CD4-positive, alpha-beta T cell treated with Interferon gamma for 1 hour (primary cell): ENCODE measurements at regions not wholly inside any gene's neighbourhood (a gene's known extent, or its start where the extent isn't known, plus 50 kb on each side); places are given as distances from the start of the nearest gene placed in this dataset.
"Not testable (repeated sequence)": the region's sequence is repeated elsewhere in the genome, so short reads cannot be mapped to it uniquely, and the experiment has no call there.

Experiments used
- DNase-seq: peaks from one replicate; pipeline ENCODE4 v3.0.0-alpha.2; 2020

DNA sequence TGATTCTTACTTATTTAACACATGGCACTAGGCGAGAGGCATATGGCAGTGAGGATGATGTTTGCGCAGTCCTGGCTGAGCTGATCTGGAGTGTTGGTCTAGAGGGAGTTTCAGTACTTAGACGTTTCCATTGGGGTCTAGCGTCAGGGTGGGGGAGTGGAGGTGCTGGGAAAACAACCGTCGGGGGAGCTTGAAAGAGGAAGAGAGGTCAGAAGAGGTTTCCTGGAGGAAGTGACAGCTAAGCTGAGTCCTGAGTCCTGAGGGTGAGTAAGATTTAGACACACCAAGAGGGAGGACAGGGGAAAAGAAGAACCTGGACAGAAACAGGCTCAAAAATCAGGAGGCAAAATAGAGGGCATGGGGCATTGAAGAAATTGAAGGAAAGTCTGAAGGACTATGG is 81.4 kb downstream of the ALOX5AP start:
- DNase-seq: no peak

DNA sequence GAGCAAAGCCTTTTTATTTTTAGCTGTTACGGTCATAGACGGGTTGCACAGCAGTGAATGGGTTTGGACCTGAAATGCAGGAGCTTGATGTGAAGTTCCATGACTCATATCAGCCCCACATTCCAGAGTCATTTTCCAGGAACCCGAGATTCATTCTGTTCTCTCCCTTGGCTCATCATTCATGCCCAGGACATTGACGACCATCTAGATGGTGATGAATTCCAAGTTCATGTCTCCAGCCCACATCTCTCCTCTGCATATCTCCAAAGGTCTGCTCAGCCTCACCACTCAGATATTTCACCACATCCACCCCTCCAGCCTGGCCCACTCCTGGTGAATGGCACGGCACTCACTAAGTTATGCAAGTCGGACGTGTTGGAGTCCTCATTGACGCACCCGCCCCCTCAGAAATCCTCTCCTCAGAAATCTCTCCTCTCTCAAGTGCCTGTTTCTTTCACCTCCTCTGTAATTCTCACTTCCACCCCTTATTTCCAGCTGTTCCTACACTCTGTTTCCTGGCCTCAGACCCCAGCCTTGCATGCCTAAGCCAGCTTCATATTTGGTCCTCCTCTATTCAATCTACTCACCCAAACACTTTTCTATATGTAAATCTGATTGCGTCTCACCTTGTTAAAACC is 83.1 kb downstream of the ALOX5AP start:
- no peak for DNase-seq

DNA sequence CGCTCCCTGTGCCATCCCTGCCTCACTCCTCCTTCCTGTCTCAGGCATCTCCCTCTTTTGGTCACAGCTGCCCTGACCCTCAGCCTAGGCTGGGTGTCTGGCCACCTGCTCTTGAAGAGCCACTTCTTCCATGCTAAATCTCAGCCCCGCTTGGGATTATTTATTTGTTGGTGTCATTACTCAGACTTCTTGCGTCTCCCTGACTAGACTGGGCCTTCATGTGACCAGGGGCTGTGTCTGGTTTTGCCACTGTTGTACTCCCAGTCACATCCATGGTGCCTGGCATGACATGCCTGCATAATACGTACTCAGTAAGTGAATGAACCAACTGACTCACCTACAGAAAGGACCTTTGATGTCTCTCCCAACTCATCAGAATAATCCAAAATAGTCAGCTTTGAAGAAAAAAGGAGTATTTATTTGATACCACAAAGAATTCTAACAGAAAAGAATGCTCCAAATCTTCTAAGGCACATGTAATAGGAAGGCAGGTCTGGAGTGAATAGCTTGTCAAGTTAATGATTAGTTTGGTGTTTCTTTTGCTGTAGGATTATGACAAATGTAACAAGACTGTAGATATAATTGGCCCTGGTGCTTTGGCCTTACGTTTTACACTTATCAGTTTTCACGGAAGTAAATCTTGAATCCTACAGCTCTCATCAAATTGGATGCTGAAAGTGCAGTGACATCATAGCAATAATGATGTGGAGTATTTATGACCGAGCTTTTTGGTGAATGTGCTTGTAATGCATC is 84.0 kb downstream of the ALOX5AP start:
- DNase-seq: no peak

DNA sequence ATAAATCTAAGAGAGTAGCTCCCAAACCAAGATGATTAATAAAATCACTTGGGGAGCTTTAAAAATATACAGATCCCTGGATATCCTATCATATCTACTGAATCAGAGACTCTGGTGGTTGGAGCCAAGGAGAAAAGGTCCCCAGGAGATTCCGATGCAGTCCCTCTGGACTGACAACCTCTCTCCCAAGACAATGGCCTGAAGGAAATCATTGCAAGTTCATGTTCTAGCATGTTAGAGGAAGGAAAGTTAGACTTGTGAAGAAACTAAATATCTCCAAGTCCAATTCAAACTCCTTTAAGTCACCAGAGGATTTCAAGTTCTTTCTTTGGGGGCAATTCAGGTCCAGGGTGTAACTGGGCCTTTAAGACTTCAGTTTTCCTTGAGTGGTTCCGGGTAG is 84.7 kb upstream of the MEDAG start:
- no peak for DNase-seq

DNA sequence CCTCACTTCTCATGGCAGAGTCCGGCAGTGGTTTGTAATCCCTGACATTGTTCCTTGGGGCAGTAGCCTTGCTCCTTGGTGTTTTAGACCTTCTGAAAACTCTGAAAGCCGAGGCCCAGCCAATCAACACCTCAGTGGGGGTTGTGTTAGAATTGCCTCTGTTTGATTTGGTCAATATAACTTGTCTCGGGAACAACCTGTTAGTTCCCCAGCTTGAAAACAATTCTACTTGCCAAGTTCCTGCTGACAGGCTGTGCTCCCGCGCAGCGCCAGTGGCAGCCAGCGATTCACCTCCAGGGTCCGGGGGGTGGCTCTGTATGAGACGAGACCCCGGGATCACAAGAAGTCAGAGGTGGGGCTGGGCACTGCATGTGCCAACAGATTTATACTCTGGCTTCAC is 81.4 kb upstream of the MEDAG start:
- no peak for DNase-seq

DNA sequence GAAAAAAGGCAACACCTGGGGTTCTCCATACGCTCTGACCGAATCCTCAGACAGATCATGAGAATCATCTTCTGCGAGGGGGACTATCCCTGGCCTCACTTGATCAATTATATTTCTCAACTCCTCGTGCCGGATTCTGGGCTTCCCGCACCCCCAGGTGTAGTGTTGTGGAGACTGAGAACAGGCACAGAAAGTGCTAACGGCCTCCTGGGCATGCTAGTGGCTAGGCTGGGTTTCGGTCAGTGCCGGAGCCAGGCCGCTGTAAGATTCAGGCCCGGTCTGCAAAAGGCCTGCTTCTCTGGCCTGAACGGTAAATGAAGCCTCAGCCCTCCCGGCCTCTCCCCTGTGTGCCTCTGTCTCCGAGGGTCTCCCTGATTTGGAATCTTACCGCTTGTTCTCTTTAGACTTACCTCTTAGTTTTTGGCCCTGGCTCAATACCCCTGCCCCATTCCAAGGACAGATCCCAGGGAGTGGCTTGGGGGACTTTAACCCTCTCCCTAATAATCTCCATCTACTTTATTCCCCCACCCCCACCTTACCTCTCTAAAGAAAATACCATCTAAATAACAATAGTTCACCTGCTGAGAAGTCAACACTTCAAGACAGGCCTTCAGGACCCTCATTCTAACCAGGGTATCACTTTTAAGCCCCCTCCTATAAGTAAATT is 79.0 kb upstream of the MEDAG start:
- DNase-seq: no peak

DNA sequence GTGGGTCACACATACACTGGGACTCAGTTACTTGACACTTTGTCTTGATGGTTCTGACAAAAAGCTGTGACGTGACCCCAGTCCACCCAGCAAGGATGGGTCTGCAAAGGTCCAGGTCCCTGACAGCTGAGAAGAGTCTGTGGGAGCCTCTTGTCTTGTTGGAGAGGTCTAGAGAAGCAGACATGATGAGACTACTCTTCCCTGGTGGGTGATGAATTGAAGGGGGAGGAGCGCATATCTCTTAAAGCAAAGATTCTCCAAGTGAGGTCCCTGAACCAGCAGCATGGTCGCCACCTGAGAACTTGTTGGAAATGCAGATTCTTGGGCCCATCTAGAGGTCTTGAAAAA is 78.5 kb upstream of the MEDAG start:
- no peak for DNase-seq

DNA sequence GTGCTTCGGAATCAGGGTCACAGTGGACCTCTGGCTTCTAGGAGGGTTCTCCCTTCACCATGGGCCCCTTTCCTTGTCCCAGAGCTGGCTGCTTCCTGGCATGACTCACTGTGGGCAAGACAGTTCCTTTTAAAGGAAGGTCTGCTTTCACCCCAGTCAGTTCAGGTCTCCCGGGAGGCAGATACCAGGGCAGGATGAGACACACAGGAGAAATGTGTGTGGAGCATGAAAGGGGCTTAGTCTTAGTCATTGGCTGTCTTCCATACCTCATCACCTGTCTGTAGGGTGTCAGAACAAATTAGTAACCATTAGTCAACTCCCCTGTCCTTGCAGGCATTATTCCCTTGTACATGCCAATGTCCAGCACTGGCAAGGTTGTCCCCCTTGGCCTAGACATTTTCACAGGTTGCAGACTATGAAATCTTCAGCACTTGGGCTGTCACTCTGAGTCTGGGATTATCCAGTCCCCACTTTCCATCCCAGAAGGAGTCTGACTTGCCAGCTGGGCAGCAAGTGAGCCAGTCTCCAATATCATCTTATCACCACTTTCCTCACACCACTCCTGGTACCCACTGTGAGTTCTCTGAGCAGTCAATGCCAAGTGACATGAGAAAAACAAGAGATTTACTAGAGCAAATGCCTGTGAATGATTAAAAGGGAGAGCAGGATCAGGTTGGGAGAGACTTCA is 76.8 kb upstream of the MEDAG start:
- DNase-seq: no peak

DNA sequence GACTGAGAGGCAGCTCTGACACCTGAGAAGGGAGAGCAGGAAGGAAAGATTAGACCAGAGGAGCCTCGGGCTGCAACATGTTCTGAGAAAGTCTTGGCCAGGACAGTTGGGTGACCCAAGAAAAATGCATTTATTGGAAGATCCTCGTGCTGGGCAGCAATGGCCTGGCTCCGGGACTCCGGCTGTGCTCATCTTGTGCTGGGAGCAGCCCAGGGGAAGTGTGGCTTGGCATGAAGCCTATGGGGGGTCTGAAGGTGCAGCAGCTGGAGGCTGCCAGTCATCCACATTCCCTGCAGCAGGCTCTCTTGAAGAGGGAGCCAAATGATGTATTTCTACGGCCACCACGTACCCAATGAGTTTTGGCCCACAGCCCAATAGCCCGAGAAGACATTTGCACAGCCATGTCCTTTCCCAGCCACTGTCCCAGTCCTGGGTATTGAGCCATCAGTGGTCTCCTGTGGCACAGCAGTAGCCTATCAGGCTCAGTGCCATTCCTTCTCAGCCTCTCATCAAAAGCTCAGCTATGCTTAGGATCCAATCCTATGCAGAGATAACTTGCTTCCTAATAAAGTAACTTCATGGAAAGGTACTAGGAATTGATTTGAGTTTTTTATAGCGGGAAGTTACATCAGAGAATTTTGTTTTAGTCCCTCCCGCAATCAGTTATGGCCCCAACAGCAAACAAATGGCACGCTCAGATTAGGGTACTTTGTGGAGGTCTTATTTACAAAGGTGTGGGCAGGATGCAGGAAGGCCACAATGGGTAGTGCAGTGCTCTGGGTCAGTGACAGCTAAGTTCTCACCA is 76.0 kb upstream of the MEDAG start:
- no peak for DNase-seq

DNA sequence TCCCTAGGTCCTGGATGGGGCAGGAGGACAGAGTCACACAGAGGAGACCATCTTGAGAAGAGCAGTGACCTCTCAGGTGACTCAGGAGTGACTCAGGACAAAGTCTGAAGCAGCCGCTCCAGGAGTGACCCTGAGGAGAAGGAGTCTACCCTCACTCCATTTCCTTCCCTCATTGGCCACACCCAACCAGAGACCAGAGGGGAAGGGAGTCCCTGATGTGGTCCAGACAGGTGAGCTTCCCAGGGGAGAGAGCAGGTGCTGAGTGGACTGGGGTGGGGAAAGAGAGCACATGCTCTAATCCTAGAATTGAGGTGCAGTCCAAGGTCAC is 75.5 kb upstream of the MEDAG start:
- no peak for DNase-seq

DNA sequence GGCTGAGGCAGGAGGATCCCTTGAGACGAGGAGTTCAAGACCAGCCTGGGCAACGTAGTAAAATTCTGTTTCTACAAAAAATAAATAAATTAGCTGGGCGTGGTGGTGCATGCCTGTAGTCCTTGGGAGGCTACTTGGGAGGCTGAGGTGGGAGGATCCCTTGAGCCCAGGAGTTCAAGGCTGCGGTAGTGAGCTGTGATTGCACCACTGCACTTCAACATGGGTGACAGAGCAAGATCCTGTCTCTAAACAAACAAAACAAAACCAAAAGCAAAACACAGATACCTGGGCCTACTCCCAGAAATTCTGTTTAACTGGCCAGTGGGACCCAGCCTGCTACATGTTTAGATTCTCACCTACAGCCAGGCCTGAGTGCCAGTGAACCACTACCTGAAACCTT is 74.6 kb upstream of the MEDAG start:
- no peak for DNase-seq

DNA sequence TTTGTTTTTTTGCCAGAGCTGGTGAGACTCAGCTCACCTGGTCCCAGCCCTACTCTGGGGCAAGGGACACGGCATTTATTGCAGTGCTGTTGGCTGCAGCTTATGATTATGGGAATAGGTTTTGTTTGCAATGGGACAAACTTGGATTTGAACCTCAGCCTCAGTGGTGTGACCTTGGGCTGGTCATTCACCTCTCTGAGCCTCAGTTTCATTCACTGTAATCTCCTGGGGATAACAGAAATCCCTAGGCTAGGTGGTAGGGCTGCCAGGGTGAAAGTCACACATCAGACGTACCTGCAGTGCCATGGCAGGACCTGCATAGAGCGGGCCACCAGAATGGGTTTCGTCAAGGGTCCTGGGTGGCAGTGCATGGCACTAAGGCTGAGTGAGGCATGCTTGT is 73.7 kb upstream of the MEDAG start:
- DNase-seq: no peak

DNA sequence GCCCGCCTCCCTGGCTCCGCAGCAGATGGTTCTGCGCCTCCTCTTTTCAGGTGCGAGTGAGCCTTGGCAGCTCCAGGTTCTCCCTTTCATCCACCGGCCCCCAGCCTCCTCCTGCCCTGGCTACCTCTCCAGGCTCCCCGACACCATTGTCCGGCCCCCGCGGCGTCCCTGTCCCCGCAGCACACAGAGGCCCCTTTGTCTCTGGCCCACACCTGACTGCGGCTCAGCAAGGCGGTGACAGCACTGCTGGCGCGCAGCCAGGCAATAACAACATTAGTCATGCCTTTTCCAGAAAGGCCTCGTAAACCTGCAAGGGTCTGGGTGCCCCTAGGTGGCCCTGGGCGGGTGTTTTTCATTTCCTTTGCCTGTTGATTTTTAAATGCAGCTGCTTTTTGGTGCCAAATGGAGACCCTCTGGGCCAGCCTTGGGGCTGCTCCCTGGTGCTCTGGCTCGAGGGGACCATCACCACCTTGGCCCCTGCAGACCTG is 73.2 kb upstream of the MEDAG start:
- DNase-seq: no peak

DNA sequence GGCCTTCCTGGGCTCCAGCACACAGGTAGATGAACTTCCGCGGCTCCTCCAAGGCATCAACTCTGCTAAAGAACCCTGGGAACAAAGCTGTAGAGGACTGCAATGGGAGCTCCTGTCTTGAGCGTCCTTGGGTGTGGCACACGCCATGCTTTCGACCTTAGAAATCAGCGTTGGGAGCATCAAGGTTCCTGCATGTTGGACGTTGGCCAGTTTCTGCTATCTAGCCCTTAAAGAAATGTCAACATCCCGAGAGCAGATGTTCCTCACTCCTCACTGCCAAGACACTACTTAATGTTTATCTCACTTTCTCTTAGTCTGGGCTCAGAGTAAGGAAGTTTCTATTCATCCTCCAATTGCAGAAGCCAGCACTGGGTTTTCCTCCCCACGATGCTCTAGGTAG is 70.6 kb upstream of the MEDAG start:
- no peak for DNase-seq

DNA sequence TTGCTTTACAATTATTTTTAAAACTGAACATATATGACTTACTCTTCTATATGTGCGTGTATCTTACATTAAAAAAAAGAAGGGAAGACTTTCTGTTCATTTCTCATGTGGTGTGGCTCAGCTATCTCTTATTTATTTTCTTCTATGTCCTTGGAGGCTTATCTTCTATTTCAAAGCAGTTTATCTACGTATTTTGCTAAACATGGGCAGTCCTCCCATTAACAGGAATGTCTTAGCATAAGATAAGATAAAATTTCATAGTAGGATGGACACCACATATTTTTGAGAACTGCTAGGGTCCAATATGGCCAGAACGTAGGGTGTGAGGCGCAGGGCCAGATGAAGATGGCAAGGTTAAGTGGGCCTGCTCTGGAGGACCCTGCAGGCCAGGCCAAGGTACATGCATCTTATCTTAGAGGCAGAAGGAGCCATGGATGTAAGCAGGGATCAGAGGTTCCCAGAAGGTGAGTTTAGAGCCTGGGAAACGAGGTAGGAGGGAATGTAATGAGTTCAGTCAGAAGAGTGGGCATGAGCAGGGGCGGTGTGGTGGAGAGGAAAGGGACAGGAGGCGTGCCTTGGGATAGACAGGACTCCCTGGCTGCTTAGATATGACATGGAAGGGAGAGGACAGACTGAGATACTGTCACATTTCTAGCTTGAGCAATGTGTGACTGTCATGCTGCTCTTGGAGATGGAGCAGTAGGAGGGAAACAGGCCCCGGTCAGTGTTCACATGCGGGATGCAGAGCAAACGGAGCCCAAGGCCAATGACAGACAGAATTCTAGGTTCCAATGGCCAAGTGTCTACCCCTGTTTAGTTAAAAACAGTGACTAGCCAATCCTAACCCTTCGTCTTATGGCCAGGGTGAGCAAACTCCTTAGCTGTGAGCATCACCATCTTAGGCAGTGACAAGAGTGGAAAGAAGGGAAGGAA is 68.6 kb upstream of the MEDAG start:
- no peak for DNase-seq

DNA sequence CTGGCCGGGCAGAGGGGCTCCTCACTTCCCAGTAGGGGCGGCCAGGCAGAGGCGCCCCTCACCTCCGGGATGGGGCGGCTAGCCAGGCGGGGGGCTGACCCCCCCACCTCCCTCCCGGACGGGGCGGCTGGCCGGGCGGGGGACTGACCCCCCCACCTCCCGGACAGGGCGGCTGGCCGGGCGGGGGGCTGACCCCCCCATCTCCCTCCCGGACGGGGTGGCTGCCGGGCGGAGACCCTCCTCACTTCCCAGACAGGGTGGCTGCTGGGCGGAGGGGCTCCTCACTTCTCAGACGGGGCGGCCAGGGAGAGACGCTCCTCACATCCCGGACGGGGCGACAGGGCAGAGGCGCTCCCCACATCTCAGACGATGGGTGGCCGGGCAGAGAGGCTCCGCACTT is 66.4 kb upstream of the MEDAG start:
- DNase-seq: not testable (repeated sequence)

DNA sequence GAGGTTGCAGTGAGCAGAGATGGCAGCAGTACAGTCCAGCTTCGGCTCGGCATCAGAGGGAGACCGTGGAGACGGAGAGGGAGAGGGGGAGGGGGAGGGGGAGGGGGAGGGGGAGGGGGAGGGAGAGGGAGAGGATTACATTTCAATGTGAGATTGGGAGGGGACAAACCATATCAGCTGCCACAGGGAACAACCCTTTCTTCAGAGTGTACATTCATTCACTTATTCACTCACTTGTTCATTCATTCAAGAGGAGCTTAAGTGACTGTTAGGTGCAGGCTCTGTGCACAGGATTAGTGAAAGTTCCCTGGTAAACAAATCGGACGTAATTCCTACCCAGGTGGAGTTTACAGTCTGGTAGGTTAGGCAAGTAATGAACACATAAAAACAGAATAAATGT is 65.6 kb upstream of the MEDAG start:
- DNase-seq: no peak

DNA sequence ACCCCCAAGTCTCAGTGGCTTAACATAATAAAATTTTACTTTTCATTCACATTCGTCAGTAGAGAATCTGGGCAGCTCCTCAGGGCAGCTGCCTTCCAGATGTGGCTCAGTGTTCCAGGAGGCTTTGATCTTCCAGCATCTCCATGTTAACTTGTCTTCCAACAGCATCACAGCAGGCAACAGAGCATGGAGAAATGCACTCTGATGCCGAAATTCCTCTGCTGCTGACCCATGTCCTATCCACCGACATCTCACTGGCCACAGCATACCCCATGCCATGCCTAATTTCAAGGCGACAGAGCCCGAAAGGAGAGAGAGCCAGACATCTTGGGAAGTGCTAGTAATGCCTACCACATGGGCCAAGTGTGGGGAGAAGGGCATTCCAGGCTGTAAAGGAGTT is 64.9 kb upstream of the MEDAG start:
- DNase-seq: no peak

DNA sequence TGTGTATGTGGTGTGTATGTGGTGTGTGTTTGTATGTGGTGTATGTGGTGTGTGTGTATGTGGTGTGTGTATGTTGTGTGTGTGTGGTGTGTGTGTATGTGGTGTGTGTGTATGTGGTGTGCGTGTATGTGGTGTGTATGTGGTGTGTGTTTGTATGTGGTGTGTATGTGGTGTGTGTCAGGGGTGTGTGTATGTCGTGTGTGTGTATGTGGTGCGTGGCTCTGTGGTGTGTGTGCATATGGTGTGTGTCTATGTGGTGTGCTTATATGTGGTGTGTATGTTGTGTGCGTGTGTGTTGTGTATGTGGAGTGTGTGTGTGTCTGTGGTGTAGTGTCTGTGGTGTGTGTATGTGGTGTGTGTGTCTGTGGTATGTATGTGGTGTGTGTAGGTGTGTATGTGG is 62.5 kb upstream of the MEDAG start:
- DNase-seq: no peak

DNA sequence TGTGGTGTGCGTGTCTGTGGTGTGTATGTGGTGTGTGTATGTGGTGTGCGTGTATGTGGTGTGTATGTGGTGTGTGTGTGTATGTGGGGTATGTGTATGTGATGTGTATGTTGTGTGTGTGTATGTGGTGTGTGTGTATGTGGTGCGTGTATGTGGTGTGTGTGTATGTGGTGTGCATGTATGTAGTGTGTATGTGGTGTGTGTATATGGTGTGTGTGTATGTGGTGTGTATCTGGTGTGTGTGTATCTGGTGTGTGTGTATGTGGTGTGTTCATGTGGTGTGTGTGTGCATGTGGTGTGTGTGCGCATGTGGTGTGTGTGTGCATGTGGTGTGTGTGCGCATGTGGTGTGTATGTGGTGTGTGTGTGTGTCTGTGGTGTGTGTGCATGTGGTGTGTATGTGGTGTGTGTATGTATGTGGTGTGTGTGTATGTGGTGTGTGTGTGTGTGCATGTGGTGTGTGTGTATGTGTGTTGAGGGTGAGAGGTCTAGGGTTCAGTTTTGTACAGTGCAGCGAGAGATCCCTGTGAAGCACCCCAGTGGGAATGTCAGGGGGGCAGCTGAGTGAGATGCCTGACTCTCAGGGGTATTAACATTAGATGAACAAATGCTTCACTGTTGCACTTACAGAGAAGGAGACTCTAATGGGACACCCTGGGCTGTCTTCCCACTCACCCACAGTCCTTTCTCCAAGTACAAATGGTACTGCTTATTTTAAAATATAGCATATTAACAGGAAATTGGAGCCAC is 61.3 kb upstream of the MEDAG start:
- no peak for DNase-seq
